Activated naive CD4-positive, alpha-beta T cell treated with anti-CD3 and anti-CD28 coated beads, Interleukin-2, amount 50 U/mL, for 24 hours (primary cell): ENCODE measurements at regions not wholly inside any gene's neighbourhood (a gene's known extent, or its start where the extent isn't known, plus 50 kb on each side); places are given as distances from the start of the nearest gene placed in this dataset.
A peak's percentile ranks its signal among the peaks of the same experiment; 100 is the strongest.

Experiments
- H3K27ac Mint-ChIP-seq: one replicate; pipeline ENCODE4 v1.8.0; 2021; ENCODE audit warnings: mild to moderate bottlenecking, mixed read lengths
- H3K27me3 Mint-ChIP-seq: one replicate; pipeline ENCODE4 v1.8.0; 2021; ENCODE audit warnings: mixed read lengths
- H3K36me3 Mint-ChIP-seq: one replicate; pipeline ENCODE4 v1.8.0; 2021; ENCODE audit warnings: mixed read lengths
- H3K4me1 Mint-ChIP-seq: one replicate; pipeline ENCODE4 v1.8.0; 2021; ENCODE audit warnings: mixed read lengths
- H3K4me3 Mint-ChIP-seq: one replicate; pipeline ENCODE4 v1.8.0; 2021; ENCODE audit warnings: mild to moderate bottlenecking, mixed read lengths
- H3K9me3 Mint-ChIP-seq: one replicate; pipeline ENCODE4 v1.8.0; 2021; ENCODE audit warnings: mixed read lengths

DNA sequence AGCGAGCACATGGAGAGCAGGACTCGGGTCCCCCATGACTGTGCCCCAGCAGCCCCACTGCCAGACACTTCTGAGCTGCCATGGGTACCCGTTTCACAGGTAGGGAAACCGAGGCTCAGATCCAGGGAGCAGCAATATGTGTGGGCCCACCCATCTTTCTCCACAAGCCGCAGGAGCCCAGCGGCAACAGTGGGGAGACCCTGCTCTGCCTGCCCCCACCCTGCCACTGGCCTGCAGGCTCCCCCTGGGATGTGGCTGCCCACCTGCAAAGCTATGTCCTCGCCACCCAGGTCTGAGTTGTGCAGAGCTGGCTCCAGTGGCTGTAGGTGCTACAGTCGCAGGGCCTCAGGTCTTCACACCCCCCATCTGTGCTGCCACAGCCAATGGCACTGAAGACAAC is 50.6 kb upstream of the C1QTNF9B start:
- no peak overlapping the region for H3K4me3 Mint-ChIP-seq
- H3K27me3 Mint-ChIP-seq = peaks cover 5% of the 10 kb centered on the region
- H3K4me1 Mint-ChIP-seq = no peaks in the 10 kb centered on the region
- H3K9me3 Mint-ChIP-seq = no peaks in the 10 kb centered on the region
- no peaks in the 10 kb centered on the region for H3K36me3 Mint-ChIP-seq
- H3K27ac Mint-ChIP-seq = no peak overlapping the region

DNA sequence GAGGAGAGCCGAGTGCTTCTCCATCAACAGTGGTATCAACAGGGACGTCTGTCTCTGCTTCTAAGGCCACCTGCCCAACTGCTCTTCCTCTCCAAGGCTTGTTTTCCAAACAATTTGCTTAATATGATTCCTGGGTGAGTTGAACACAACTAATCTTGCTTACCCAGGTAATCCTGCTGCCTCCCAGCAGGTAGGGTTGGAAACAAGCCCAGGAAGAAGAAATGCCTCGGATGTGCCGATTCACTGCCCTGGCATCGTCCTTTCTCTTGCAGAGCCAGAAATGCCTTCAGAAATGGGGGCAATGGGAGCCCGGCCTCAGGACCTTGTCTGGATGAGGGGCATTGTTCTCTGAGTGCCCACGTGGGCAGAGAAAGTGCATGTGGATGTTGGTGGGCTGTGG is 51.9 kb upstream of the C1QTNF9B start:
- Mint-ChIP-seq H3K36me3 (no peaks in the 10 kb centered on the region), H3K9me3 (no peaks in the 10 kb centered on the region), H3K4me3 (no peak overlapping the region), H3K27me3 (peaks cover 5% of the 10 kb centered on the region), H3K4me1 (no peaks in the 10 kb centered on the region), H3K27ac (no peak overlapping the region)

DNA sequence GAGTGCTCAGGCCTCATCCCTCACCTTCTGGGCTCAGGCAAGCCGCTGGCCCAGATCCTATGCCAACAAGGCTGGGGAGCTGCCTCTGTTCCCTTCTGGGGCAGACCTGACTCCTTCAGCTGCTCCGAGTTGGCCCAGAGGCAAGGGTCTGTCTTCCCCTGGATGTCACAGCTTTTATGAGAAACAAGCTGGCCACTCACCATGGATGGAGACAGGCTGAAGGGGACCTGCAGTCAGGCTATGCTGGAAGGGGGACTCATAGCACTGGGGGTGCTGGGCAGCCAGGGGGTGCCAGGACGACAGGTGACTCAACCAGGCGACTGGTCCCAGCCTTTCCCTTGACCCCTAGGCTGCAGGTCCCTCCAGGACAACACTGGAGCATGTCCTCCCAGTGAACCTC is 52.4 kb upstream of the C1QTNF9B start:
- Mint-ChIP-seq H3K36me3 (no peaks in the 10 kb centered on the region), H3K9me3 (no peaks in the 10 kb centered on the region), H3K4me3 (no peak overlapping the region), H3K27ac (no peak overlapping the region), H3K27me3 (peaks cover 5% of the 10 kb centered on the region), H3K4me1 (no peaks in the 10 kb centered on the region)

DNA sequence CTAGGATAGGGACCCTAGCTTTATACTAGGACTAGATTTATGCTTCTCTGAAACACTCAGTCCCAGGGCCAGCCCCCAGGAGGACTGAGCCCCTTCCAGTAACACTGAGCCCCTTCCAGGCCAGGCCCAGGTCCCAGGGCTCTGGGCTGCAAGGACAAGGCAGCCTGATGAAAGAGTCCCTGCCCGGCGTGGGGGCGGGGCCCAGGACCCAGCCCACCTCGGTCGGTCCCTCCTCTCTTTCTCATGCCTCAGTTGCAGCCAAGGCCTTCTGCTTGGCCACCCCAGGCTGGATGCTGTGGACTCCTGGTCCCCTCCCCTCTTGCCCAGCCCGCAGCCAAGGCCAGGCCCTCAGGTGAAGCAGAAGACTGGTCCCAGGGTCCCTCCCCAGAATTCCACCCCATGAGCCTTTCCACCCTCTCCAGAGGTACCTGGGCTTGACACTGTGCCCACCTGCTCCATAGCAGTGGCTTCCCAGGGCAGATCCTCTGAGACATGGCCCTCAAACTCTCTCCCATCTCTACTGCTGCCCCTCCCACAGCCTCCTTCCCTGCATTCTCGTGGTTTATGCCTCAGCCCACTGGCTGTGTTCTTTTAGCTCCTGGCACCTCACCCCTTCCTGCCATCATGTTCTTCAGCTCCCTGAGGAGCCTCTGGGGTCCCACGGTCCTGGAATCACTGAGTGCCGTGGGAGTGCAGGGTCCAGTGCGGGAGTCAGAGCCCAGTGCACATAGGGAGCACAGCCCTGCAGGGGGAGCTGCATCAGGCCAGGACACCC is 53.6 kb upstream of the C1QTNF9B start:
- Mint-ChIP-seq H3K4me3 (no peak overlapping the region), H3K4me1 (no peaks in the 10 kb centered on the region), H3K36me3 (no peaks in the 10 kb centered on the region), H3K27ac (no peak overlapping the region), H3K9me3 (no peaks in the 10 kb centered on the region), H3K27me3 (peaks cover 4% of the 10 kb centered on the region)

GRCh38 chr13:23952796-23953195 is 55.5 kb upstream of the C1QTNF9B start:
- no peak overlapping the region for H3K27ac Mint-ChIP-seq
- no peaks in the 10 kb centered on the region for H3K4me1 Mint-ChIP-seq
- H3K4me3 Mint-ChIP-seq = no peak overlapping the region
- no peaks in the 10 kb centered on the region for H3K27me3 Mint-ChIP-seq
- H3K9me3 Mint-ChIP-seq = no peaks in the 10 kb centered on the region
- no peaks in the 10 kb centered on the region for H3K36me3 Mint-ChIP-seq

DNA sequence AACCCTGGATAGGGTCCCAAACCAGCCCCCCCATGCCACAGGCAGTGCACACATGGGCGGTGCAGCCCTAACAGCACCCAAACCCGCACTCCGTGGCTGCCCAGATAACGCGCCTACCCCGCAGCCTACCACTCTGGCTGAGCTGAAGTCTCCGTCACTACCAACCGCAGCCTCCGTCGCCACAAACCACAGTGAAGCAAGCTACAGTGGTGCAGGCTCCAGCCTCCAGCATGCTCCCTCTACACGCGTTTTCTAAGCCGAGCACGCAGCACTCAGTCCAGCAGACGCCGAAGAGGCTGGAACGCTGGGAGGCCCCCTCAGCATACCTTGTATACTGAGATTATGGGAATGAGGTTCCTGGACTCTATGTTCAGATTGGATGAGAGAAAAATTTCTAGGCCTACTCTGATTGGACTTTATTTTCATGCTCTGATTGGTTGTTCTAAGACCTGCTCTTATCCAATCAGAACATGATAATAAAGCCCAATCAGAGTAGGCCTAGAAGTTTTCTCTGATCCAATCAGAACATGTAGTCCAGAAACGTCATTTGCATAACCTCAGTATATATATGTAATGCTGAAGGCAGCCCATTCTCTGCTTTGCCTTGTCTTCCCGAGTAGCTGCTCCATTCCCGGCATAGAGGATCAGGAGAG is 56.7 kb upstream of the C1QTNF9B start:
- H3K27me3 Mint-ChIP-seq = no peaks in the 10 kb centered on the region
- H3K4me3 Mint-ChIP-seq = no peak overlapping the region
- H3K36me3 Mint-ChIP-seq = no peaks in the 10 kb centered on the region
- no peaks in the 10 kb centered on the region for H3K4me1 Mint-ChIP-seq
- H3K9me3 Mint-ChIP-seq = no peaks in the 10 kb centered on the region
- H3K27ac Mint-ChIP-seq = no peak overlapping the region

- no peak overlapping the region for H3K4me3 Mint-ChIP-seq
- H3K36me3 Mint-ChIP-seq = no peaks in the 10 kb centered on the region
- H3K27ac Mint-ChIP-seq = no peak overlapping the region
- no peaks in the 10 kb centered on the region for H3K27me3 Mint-ChIP-seq
- no peaks in the 10 kb centered on the region for H3K9me3 Mint-ChIP-seq
- H3K4me1 Mint-ChIP-seq = no peaks in the 10 kb centered on the region
These were observed 57.8 kb upstream of the C1QTNF9B start for GRCh38 chr13:23955064-23955463.

DNA sequence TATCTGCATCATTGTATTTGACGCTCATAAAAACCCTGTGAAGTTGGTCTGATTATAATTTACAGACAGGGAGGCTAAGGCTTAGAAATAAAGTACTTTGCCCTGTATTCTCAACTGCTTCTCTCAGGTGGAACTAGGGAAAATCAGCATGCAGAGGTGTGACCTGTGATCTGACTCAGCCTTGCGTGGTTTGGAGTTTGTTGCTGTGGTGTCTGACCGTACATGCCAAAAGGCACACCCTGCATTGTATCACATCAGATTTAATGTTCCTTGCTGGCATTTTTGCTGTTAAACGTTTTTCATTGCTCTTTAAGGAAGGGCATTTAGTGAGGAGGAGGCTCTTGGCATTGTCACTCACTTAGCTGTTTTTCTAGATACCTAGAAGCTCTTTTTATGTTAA is 58.8 kb upstream of the C1QTNF9B start:
- H3K4me1 Mint-ChIP-seq = no peaks in the 10 kb centered on the region
- no peaks in the 10 kb centered on the region for H3K36me3 Mint-ChIP-seq
- no peaks in the 10 kb centered on the region for H3K9me3 Mint-ChIP-seq
- no peak overlapping the region for H3K4me3 Mint-ChIP-seq
- no peak overlapping the region for H3K27ac Mint-ChIP-seq
- no peaks in the 10 kb centered on the region for H3K27me3 Mint-ChIP-seq

- Mint-ChIP-seq H3K4me3 (no peak overlapping the region), H3K27ac (no peak overlapping the region), H3K36me3 (no peaks in the 10 kb centered on the region), H3K9me3 (no peaks in the 10 kb centered on the region), H3K27me3 (no peaks in the 10 kb centered on the region), H3K4me1 (no peaks in the 10 kb centered on the region)
These were observed 60.7 kb upstream of the C1QTNF9B start for GRCh38 chr13:23957981-23958380.

GRCh38 chr13:23959231-23959862 is 62.0 kb upstream of the C1QTNF9B start:
- Mint-ChIP-seq H3K27me3 (no peaks in the 10 kb centered on the region), H3K4me1 (no peaks in the 10 kb centered on the region), H3K9me3 (no peaks in the 10 kb centered on the region), H3K4me3 (no peak overlapping the region), H3K36me3 (no peaks in the 10 kb centered on the region), H3K27ac (no peak overlapping the region)

DNA sequence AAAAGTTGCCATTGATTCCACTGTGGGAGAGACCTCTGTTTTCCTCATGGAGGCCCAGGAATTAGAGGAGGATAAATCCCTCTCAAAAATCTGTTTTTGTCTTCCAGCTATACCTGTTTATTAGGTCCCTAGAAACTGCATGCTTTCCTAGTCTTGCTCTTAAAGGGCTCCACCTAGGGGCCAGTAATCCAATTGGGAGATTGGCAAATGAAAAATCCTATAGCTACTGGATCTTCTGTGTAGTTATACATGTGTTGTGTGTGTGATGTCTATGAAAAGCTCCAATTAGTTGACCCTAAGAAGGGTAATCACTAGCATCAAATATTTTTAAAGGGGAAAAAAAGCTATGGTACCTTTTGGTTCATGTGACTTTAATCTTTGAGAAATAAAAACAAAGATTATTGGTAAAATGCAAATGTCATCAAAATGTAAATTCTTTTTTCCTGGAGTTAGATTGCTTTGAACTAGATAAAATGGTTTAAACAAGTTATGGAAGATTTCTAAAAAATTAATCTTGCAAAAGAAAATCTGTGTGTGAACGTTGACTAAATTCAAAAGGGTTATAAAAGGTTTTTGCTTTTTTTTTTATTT is 63.4 kb upstream of the C1QTNF9B start:
- H3K27me3 Mint-ChIP-seq = no peaks in the 10 kb centered on the region
- H3K4me1 Mint-ChIP-seq = peaks cover 3% of the 10 kb centered on the region
- no peak overlapping the region for H3K4me3 Mint-ChIP-seq
- no peaks in the 10 kb centered on the region for H3K36me3 Mint-ChIP-seq
- no peak overlapping the region for H3K27ac Mint-ChIP-seq
- no peaks in the 10 kb centered on the region for H3K9me3 Mint-ChIP-seq

DNA sequence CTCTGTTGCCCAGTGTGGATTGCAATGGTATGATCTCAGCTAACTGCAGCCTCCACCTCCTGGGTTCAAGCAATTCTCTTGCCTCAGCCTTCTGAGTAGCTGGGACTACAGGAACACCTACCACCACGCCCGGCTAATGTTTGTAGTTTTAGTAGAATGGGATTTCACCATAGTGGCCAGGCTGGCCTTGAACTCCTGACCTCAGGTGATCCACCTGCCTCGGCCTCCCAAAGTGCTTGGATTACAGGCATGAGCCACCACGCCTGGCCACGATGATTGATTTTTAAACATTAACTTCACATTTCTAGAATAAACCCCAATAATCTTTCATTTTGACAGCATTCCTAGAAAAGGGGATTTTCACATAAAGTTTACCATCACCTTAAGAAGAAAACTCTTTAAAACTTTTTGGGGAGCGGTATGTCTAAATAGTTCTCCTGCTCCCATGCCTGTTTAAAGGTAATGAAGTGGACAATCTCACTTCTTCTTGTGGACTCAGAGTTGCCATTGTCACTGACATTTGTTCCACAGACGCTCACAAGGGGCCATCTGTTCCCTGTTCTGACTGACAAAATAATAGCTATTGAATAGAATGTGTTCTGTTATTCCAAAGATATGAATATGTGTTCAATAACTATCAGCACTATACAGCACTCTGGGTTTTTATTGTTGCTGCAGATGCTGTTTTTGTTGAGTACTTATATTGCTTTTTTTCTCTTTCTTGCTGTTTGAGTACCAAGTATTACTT is 66.1 kb upstream of the C1QTNF9B start:
- Mint-ChIP-seq H3K36me3 (no peaks in the 10 kb centered on the region), H3K4me3 (no peak overlapping the region), H3K27me3 (no peaks in the 10 kb centered on the region), H3K4me1 (peaks cover 22% of the 10 kb centered on the region), H3K27ac (no peak overlapping the region), H3K9me3 (no peaks in the 10 kb centered on the region)

- Mint-ChIP-seq H3K27me3 (no peaks in the 10 kb centered on the region), H3K4me3 (no peak overlapping the region), H3K27ac (no peak overlapping the region), H3K9me3 (no peaks in the 10 kb centered on the region), H3K4me1 (peaks cover 22% of the 10 kb centered on the region), H3K36me3 (no peaks in the 10 kb centered on the region)
These were observed 66.6 kb upstream of the C1QTNF9B start for GRCh38 chr13:23963947-23964346.

DNA sequence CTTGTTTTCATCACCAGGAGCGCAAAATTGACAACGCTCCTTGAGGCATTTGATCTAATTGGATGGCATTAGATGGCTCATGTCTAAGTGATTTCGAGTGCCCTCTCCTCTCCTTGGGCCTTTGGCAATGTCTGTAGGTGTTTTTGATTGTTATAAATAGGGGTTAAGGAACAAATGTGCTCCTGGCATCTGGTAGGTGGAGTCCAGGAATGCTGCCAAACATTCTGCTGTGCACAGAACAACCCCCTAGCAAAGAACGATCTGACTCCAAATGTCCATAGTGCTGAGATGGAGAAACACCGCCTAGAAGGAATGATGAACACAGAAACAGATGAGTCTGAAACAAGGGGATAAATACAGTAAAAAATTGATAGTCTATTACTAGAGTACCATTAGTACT is 68.0 kb upstream of the C1QTNF9B start:
- H3K36me3 Mint-ChIP-seq = no peaks in the 10 kb centered on the region
- H3K27me3 Mint-ChIP-seq = no peaks in the 10 kb centered on the region
- H3K4me3 Mint-ChIP-seq = no peak overlapping the region
- H3K27ac Mint-ChIP-seq = peak overlapping the region; percentile 57
- H3K4me1 Mint-ChIP-seq = peaks cover 22% of the 10 kb centered on the region
- H3K9me3 Mint-ChIP-seq = no peaks in the 10 kb centered on the region

DNA sequence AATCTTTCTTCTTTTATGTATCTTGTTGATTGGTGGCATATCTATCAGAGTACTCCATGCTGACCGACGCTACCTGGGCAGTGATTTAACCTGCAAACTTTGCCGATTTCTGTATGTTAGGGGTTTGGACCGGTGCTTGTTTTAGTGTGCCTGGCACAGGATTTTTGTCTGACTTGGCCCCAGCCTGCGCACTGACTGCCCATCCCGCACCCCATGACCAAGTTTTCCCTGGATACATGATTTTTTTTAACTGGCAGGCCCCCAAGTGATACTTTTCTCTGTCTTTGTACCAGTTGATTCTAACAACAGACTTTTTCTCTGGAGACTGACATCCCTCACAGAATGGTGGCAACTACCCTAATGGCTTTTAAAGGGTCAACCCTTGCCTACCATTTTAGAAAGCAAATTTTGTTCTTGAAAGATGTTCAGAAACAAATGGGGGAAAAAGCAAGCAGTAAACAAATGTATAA is 69.0 kb upstream of the C1QTNF9B start:
- Mint-ChIP-seq H3K36me3 (no peaks in the 10 kb centered on the region), H3K27me3 (no peaks in the 10 kb centered on the region), H3K27ac (peak overlapping the region; percentile 96), H3K9me3 (no peaks in the 10 kb centered on the region), H3K4me3 (peak overlapping the region; percentile 87), H3K4me1 (peaks cover 22% of the 10 kb centered on the region)
